Brain microvascular endothelial cell (primary cell): ENCODE measurements at regions not wholly inside any gene's neighbourhood (a gene's known extent, or its start where the extent isn't known, plus 50 kb on each side); places are given as distances from the start of the nearest gene placed in this dataset.

Experiments
- DNase-seq: peaks from one replicate; pipeline ENCODE4 v3.0.0-alpha.2; 2020
- H3K27ac ChIP-seq: fragments of 250-450 bp; sonication (Bioruptor Pico); 2 replicates; pipeline ENCODE4 v1.5.1; 2020; ENCODE audit warnings: mild to moderate bottlenecking, moderate library complexity
- H3K27me3 ChIP-seq: fragments of 250-450 bp; sonication (Bioruptor Pico); replicated peaks from 2 replicates; pipeline ENCODE4 v1.5.1; 2020; ENCODE audit warnings: mild to moderate bottlenecking
- H3K36me3 ChIP-seq: fragments of 250-450 bp; sonication (Bioruptor Pico); replicated peaks from 2 replicates; pipeline ENCODE4 v1.5.1; 2020; ENCODE audit warnings: mild to moderate bottlenecking
- H3K4me3 ChIP-seq: 2 replicates; pipeline ENCODE4 v1.5.1; 2011; ENCODE audit warnings: low read depth, mild to moderate bottlenecking, control low read depth, low read length, moderate library complexity
- CTCF ChIP-seq: IDR thresholded peaks from 2 replicates; pipeline ENCODE4 v1.5.1; 2011; ENCODE audit warnings: low read depth, mild to moderate bottlenecking, moderate library complexity, low read length, control low read depth, inconsistent platforms; ENCODE audit errors: missing control alignments
- in situ Hi-C: cut with HindIII; loops from 2 replicates; pipeline ENCODE4 v1.10.0; 2017; ENCODE audit warnings: low sequenced_read_pairs, low pct_ligation_motif_present

GRCh38 chr7:35505066-35505465 lies 189.9 kb downstream of the HERPUD2 start:
- in situ Hi-C loops = no loop called here
- no peaks in the 10 kb centered on the region for H3K36me3 ChIP-seq
- no peak overlapping the region for H3K27ac ChIP-seq
- no peak for TF ChIP-seq CTCF
- no peak for DNase-seq
- H3K4me3 ChIP-seq = no peak overlapping the region
- H3K27me3 ChIP-seq = no peaks in the 10 kb centered on the region

GRCh38 chr7:35504365-35504764 lies 190.6 kb downstream of the HERPUD2 start:
- DNase-seq = no peak
- no peak for TF ChIP-seq CTCF
- in situ Hi-C loops = no loop called here
- Histone ChIP-seq H3K27ac (no peak overlapping the region), H3K36me3 (no peaks in the 10 kb centered on the region), H3K4me3 (no peak overlapping the region), H3K27me3 (no peaks in the 10 kb centered on the region)

GRCh38 chr7:35501681-35502080 lies 193.3 kb downstream of the HERPUD2 start:
- no peaks in the 10 kb centered on the region for H3K27me3 ChIP-seq
- TF ChIP-seq CTCF = no peak

GRCh38 chr7:35499226-35499625 lies 195.7 kb downstream of the HERPUD2 start:
- no peak for DNase-seq
- H3K36me3 ChIP-seq = no peaks in the 10 kb centered on the region
- no peak overlapping the region for H3K4me3 ChIP-seq
- no peaks in the 10 kb centered on the region for H3K27me3 ChIP-seq
- no peak for TF ChIP-seq CTCF
- in situ Hi-C loops = no loop called here
- H3K27ac ChIP-seq = no peak overlapping the region

More at GRCh38 chr7:35501681-35502080, 193.3 kb downstream of the HERPUD2 start:
- in situ Hi-C loops = no loop called here
- Histone ChIP-seq H3K36me3 (no peaks in the 10 kb centered on the region), H3K4me3 (no peak overlapping the region), H3K27ac (no peak overlapping the region)
- DNase-seq = no peak

GRCh38 chr7:35498416-35498815 lies 196.5 kb downstream of the HERPUD2 start:
- no peaks in the 10 kb centered on the region for H3K36me3 ChIP-seq
- DNase-seq = no peak
- no peaks in the 10 kb centered on the region for H3K27me3 ChIP-seq
- H3K27ac ChIP-seq = no peak overlapping the region
- TF ChIP-seq CTCF = no peak
- in situ Hi-C loops = no loop called here
- no peak overlapping the region for H3K4me3 ChIP-seq

GRCh38 chr7:35495844-35496243 lies 199.1 kb downstream of the HERPUD2 start:
- TF ChIP-seq CTCF = no peak

More at GRCh38 chr7:35495844-35496243, 199.1 kb downstream of the HERPUD2 start:
- Histone ChIP-seq H3K27ac (no peak overlapping the region), H3K36me3 (no peaks in the 10 kb centered on the region), H3K27me3 (no peaks in the 10 kb centered on the region), H3K4me3 (no peak overlapping the region)
- DNase-seq = no peak
- in situ Hi-C loops = no loop called here
